Neutrophil (primary cell): ENCODE measurements at regions not wholly inside any gene's neighbourhood (a gene's known extent, or its start where the extent isn't known, plus 50 kb on each side); places are given as distances from the start of the nearest gene placed in this dataset.

Experiments used
- H3K27ac ChIP-seq: fragments of 200-600 bp; sonication (generic); 2 replicates; pipeline ENCODE4 v1.5.1; 2016; ENCODE audit warnings: mild to moderate bottlenecking, moderate library complexity
- H3K27me3 ChIP-seq: fragments of 200-600 bp; sonication (generic); 2 replicates; pipeline ENCODE4 v1.6.0; 2016; ENCODE audit warnings: mild to moderate bottlenecking
- H3K36me3 ChIP-seq: fragments of 200-600 bp; sonication (generic); 2 replicates; pipeline ENCODE4 v1.5.1; 2017
- H3K4me1 ChIP-seq, 2 experiments: fragments of 200-600 bp in 1 of 2; sonication (generic) in 1 of 2; 1 replicate in 1 of 2; 2 replicates in 1 of 2; pipeline versions ENCODE4 v1.5.1 to v1.6.1; 2013 to 2016; ENCODE audit warnings: low read depth in 1 of 2, low read length in 1 of 2, mild to moderate bottlenecking in 1 of 2, moderate library complexity in 1 of 2; ENCODE audit not compliant: control insufficient read depth in 1 of 2, insufficient read depth in 1 of 2
- H3K4me3 ChIP-seq, 2 experiments: fragments of 200-600 bp in 1 of 2; sonication (generic) in 1 of 2; 1 replicate in 1 of 2; 2 replicates in 1 of 2; pipeline ENCODE4 v1.5.1; 2013 to 2016; ENCODE audit warnings: low read depth in 1 of 2, low read length in 1 of 2, mild to moderate bottlenecking in 1 of 2, moderate library complexity in 1 of 2
- H3K9me3 ChIP-seq: fragments of 200-600 bp; sonication (generic); 2 replicates; pipeline ENCODE4 v1.5.1; 2016
- TF ChIP-seq, protein P1 (sequence below): fragments of 200-600 bp; sonication (generic); IDR thresholded peaks from 2 replicates; pipeline ENCODE4 v1.5.1; 2016; ENCODE audit warnings: antibody characterized with exemption

DNA sequence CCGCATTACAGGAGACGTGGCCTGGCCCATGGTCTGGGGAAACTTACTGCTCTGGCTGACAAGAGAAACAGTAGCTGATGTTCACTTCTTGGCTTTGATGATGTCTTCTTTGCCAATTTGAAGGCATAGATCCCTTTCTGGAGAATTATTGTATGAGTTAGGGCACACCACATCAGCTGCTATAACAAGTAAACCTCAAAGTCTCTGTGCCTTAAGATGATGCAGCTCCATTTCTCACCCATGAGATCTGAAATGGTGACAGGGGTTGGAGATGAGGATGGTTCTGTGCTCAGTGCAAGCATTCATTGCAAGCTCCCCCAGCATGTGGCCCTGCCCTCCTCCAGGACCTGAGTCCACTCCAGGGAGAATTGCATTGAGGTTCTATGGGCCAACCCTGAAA is 157.4 kb downstream of the IRX5 start:
- TF ChIP-seq, protein P1, sequence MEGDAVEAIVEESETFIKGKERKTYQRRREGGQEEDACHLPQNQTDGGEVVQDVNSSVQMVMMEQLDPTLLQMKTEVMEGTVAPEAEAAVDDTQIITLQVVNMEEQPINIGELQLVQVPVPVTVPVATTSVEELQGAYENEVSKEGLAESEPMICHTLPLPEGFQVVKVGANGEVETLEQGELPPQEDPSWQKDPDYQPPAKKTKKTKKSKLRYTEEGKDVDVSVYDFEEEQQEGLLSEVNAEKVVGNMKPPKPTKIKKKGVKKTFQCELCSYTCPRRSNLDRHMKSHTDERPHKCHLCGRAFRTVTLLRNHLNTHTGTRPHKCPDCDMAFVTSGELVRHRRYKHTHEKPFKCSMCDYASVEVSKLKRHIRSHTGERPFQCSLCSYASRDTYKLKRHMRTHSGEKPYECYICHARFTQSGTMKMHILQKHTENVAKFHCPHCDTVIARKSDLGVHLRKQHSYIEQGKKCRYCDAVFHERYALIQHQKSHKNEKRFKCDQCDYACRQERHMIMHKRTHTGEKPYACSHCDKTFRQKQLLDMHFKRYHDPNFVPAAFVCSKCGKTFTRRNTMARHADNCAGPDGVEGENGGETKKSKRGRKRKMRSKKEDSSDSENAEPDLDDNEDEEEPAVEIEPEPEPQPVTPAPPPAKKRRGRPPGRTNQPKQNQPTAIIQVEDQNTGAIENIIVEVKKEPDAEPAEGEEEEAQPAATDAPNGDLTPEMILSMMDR, result no peak
- Histone ChIP-seq H3K4me1 (no peaks in the 10 kb centered on the region), H3K27me3 (no peaks in the 10 kb centered on the region), H3K36me3 (no peaks in the 10 kb centered on the region), H3K9me3 (no peaks in the 10 kb centered on the region), H3K27ac (no peak overlapping the region), H3K4me3 (no peak overlapping the region)

DNA sequence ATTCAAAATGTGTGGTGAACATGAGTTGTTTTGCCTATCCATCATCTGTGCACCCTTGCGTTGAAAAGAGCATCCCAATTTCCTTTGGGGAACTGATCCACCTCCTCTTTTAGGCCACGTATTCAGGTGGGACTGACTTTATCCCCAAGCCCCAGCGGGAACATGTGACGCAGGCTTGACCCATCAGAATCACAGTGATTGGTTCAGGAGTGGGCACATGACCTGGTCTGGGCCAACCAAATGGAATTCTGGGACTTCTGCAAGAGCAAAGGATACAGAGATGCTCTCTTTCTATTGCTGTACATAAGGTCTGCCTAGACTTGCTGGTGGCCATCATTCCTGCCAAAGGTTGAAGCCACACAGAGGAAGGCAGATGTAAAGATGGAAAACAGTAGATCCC is 158.9 kb downstream of the IRX5 start:
- no peaks in the 10 kb centered on the region for H3K36me3 ChIP-seq
- no peak overlapping the region for H3K4me3 ChIP-seq
- H3K4me1 ChIP-seq, result no peaks in the 10 kb centered on the region
- TF ChIP-seq, protein P1, result no peak
- H3K9me3 ChIP-seq, result no peaks in the 10 kb centered on the region
- H3K27me3 ChIP-seq, result no peaks in the 10 kb centered on the region
- no peak overlapping the region for H3K27ac ChIP-seq

DNA sequence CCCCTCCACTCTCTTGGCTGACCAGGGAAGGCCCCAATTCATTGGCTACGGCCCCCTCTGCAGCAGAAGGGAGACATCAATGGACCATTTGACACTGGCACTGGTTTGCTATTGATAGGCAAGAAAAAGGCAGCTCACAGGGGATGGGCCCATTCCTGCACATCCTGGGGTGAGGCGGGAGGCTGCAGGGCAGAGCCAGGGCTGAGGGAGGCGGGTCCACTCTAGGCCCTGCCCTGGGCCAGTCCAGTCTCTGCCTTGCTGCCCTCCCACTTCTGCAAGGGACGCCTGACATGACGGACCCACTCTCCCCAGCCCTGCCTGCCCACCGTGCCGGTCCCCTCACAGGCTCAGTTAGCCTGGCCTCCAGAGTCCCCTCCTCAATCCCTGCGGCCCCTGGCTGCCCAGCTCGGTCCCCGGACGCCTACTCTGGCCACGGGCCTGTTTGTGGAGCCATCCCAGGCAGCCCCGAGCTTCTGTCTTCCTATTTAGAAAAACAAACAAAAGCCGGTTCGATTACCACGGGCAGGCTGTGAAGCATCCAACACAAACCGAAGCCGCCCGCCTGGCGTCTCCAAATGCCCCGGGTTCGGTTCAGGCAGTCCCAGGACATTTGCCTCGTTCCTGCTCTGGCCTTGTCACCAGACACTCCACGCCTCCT is 160.7 kb downstream of the IRX5 start:
- no peak overlapping the region for H3K4me3 ChIP-seq
- H3K36me3 ChIP-seq, result no peaks in the 10 kb centered on the region
- no peaks in the 10 kb centered on the region for H3K9me3 ChIP-seq
- TF ChIP-seq, protein P1, result no peak
- H3K27me3 ChIP-seq, result no peaks in the 10 kb centered on the region
- no peak overlapping the region for H3K27ac ChIP-seq
- H3K4me1 ChIP-seq, result no peaks in the 10 kb centered on the region

DNA sequence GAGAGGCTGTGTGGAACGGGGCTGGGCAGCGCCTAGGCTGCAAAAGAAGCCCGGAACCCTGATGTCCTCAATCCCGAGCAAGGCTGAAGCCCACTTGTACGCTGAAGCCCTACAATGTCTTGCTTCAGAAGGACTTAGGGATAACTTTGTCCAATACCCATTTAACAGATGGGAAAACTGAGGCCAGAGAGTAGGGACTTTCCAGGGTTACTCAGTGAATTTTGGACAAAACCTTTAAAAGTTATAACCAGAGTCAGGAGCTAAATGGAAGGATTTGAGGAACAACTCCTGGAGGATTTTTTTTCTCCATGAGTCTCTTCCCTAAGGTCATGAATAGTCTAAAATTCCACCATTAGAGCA is 161.2 kb downstream of the IRX5 start:
- Histone ChIP-seq H3K27me3 (no peaks in the 10 kb centered on the region), H3K27ac (no peak overlapping the region), H3K4me1 (no peaks in the 10 kb centered on the region), H3K9me3 (no peaks in the 10 kb centered on the region), H3K36me3 (no peaks in the 10 kb centered on the region), H3K4me3 (no peak overlapping the region)
- TF ChIP-seq, protein P1, result no peak

DNA sequence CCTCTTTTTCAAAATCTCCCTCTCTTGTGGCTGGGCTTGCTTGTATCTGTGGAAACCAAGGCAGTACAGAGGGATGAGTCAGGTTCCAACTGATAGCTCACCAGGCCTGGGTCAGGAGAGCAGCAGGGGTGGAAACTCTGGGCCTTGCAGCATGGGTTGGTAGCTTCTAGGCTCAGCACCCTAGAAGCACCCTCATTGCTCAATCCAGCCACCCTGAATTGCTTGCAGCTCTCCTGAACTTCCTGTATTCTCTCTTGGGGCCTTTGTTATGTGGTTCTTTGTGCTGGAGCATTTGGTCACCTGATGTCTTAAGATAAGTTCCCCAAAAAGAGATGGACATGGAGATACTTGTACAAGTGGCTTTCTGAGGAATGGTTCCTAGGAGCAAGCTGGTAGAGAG is 169.4 kb downstream of the IRX5 start:
- H3K27me3 ChIP-seq, result no peaks in the 10 kb centered on the region
- no peaks in the 10 kb centered on the region for H3K9me3 ChIP-seq
- H3K4me1 ChIP-seq, result no peaks in the 10 kb centered on the region
- H3K27ac ChIP-seq, result no peak overlapping the region
- TF ChIP-seq, protein P1, result no peak
- H3K4me3 ChIP-seq, result no peak overlapping the region
- no peaks in the 10 kb centered on the region for H3K36me3 ChIP-seq

DNA sequence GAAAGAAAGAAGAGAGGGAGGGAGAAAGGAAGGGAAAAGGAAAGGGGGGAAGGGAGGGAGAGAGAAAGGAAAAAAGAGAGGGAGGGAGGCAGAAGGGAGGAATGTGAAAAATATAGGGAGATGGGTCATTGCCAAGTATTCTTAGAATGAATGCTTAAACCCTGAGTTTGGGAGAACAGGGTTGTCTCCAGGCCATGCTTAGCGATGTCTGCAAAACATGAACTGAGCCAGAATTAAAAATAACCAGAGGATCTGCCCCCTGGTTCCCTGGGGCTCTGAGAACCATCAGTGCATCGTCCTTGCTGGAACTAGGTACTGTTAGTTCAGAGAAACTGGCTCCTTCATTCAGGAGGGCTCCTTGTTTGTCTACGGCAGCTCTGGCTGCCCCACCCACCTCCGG is 170.4 kb downstream of the IRX5 start:
- TF ChIP-seq, protein P1, result no peak
- H3K27ac ChIP-seq, result no peak overlapping the region
- H3K4me1 ChIP-seq, result no peaks in the 10 kb centered on the region
- H3K27me3 ChIP-seq, result no peaks in the 10 kb centered on the region
- no peak overlapping the region for H3K4me3 ChIP-seq
- H3K9me3 ChIP-seq, result no peaks in the 10 kb centered on the region
- no peaks in the 10 kb centered on the region for H3K36me3 ChIP-seq
